GM19239 (cell line): ENCODE measurements at regions not wholly inside any gene's neighbourhood (a gene's known extent, or its start where the extent isn't known, plus 50 kb on each side); places are given as distances from the start of the nearest gene placed in this dataset.
"Not testable (repeated sequence)": the region's sequence is repeated elsewhere in the genome, so short reads cannot be mapped to it uniquely, and the experiment has no call there.

ENCODE experiments used
- DNase-seq: peaks from one replicate; pipeline ENCODE4 v3.0.0; 2011; ENCODE audit warnings: low spot score; ENCODE audit not compliant: insufficient read length
- FAIRE-seq: peaks from 2 replicates; lab custom pipeline; 2011; peaks lifted over from hg19 to GRCh38; lab: Jason Lieb, UNC

DNA sequence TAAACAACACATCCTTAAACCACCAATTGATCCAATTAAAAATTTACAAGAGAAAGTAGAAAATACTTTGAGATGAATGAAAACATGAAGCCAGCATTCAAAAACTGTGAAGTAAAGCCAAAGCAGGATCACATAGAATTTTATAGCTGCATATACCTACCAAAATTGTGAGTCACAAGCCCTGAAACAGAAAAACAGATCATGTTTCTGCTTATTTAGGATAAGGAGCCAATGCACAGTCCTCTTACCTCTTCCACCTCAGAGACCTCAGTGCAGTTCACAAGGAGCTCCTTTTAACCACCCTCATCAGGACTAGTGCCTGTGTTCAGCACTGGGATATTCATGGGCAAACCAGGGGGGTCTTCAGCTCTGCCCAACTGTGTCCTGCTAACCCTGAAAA is 386.7 kb downstream of the TECRL start:
- DNase-seq (no peak), FAIRE-seq (no peak)

DNA sequence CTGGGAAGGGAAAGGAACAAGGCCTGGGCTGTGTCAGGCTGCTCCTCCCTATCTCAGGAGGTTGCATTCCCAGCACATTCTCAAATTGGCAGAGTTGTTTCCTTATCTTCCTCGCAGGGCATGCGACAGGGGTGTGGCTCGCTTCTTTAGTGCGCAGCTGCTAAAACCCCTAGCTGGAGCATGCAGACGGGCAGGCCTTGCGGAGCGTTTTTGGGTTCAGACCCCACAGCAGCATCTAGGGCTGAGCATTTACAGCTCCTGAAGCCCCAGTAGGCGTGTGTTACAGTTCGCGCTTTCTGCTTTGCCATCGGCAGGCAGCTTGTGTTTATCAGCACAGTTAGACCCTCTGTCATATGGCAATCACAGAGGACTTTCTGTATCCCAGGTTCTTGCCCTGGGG is 392.4 kb downstream of the TECRL start:
- FAIRE-seq (no peak), DNase-seq (no peak)

DNA sequence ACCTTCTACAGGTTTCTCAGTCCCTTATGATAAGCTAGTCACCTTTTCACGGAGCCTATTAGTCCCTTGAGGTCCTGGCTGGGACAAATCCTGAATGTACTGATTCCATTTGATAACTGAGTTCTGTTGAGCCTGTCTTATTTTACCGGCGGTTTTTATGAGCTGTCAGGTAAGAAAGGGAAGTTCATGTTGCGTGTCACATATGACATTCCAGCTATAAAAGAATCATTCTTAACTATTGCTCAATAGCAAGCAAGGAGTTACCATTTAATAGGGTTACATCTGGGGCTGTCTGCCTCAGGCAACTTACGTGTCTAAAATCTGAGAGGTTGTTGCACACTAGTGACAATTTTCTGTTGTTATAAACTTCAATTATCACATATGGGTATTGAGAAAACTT is 394.6 kb downstream of the TECRL start:
- DNase-seq (no peak), FAIRE-seq (no peak)

DNA sequence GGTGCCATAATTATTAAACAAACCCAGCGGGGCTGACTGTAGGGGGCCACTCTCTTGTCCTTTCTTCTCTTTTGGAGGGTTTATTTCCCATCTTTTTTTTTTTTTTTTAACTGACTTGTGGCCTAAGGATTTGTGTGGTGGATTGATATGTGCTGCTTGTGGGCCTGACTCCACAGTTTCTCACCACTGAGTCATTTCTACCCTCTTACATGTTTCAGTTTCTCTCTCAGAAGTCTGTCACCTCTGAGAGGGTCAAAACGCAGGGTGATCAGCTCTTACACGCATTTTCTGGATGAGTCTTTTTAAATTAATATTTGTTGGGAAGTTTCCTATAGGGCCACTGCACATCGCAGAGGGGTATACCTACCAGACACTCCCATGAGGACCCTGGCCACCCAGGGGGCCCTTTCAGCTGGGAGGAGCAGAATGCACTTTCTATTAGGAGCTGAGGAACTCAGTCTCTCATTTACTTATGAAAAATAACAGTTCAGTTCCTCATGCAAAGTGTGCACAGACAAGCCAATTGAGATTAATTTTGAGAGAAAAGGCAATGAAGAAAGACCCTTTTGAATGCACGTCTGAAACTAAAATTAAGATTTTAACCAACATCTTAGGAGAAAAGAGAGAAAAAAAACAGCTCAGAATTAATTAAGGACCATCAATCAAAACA is 407.9 kb downstream of the TECRL start:
- DNase-seq (no peak), FAIRE-seq (no peak)

DNA sequence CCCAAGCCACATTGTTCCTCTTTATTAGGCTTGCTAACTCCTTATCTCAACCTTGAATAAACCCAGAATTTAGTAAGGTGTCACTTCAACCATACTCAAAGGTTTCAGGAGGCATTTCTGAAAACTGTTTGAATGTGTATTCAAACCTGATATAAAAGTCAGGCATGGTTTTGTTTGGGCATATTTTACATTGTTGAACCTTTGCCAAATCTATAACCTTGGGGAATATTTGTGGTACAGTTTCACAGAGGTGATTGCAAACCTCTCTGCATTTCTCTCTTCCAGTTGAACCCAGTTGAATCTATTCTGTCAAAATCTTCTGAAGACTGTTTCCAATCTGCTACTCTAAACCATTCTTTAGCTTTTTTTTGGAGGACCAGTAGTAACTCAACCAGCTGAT is 409.0 kb downstream of the TECRL start:
- DNase-seq (no peak), FAIRE-seq (no peak)

DNA sequence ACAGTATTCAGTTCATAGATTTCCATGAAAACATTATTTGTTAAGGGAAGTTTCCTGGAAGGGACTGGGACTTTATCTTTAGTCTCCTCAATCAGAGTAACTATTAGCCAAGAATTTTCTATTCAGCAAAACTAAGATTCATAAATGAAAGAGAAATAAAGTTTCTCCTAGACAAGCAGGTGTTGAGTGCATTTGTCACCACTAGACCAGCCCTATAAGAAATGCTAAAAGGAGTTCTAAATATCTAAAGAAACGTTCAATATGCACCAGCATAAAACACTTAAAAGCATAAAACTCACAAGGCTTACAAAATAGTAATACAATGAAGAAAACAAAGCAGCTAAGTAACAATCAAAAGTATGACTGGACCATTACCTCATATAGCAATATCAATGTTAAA is 423.0 kb downstream of the TECRL start:
- FAIRE-seq: no peak
- no peak for DNase-seq

DNA sequence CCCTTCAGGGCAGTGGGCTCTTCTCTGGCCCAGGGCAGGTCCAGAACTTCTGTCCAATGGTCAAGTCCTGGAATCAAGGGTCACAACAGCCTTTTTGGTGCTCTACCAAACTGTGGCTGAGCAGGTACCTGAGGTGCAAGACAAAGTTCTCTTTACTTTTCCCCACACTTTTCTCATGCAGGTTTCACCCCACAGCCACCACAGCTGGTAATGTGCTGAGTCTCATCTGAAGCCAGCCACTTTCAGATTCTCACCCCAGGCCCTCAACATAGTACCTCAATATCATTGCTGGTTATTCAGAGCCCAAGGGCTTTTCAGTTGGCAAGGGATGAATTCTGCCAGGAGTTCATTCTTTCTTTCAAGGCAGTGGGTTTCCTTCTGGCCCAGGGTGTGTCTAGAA is 426.0 kb downstream of the TECRL start:
- DNase-seq (no peak), FAIRE-seq (no peak)

DNA sequence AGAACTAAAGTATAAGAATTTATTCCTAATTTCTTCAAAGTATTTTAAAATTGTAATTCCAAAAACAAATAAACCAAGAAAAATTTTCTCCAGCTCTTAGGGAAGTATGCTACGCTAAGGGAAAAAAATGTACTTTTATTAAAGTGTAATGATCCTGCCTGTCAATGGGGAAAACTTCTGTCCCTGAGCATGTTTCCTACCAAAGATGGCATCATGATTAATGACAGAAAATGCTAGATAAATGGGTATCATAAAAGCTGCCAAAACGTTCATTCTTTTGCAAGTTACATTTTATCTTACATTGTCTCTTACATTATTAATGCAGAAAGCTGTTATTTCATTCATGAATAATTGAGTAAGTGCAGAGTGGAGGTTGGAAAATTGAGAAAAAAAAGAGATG is 443.4 kb downstream of the TECRL start:
- no peak for DNase-seq
- FAIRE-seq: no peak

DNA sequence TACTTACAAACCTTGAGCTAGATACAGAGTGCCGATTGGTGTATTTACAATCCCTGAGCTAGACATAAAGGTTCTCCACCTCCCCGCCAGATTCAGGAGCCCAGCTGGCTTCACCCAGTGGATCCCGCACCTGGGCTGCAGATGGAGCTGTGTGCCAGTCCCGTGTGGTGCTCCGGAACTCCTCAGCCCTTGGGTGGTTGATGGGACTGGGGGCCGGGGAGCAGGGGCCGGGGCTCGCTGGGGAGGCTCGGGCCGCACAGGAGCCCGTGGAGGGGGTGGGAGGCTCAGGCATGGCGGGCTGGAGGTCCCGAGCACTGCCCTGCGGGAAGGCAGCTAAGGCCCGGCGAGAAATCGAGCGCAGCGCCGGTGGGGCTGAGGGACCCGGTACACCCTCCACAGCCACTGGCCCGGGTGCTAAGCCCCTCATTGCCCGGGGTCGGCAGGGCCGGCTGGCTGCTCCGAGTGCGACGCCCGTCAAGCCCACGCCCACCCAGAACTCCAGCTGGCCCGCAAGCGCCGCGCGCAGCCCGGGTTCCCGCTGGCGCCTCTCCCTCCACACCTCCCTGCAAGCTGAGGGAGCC is 466.5 kb downstream of the TECRL start:
- DNase-seq, FAIRE-seq: not testable (repeated sequence)

DNA sequence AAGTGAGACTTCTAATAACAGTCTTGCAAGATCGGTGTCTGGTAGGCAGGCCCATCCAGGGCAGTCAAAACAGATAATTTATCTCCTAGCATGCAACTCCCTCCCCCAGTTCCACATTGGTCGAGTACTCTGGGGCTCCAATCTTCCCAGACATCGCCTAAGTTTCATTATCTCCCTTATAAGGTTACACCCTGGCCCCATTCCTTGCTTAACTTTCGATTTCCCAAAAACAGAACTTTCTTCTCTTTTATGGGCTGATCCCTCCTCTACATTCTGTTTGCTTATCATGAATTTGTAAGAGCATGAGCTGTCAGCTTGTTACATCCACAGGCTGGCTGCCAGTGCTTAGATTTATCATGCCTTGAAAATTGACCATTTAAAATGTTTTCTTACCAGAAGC is 471.3 kb downstream of the TECRL start:
- DNase-seq (no peak), FAIRE-seq (no peak)

DNA sequence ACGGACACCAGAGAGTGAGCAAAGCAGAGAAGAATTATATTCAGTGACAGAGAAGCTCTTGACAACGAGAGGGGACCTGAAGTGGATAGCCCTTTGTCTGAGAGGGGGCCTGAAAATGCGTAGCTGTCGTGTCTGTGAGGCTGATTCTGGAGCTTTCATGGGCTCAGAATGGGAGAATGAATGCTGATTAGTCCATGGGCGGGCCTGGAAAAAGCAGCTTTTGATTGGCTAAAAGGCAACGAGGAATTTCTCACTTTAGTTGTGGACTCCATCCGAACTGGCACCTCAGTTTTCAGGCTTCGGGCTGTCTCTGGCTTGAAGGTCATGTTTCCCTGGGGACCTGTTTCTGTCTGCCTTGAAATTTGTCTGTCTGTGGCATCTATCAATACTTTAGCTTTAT is 487.1 kb downstream of the TECRL start:
- no peak for FAIRE-seq
- DNase-seq: no peak

DNA sequence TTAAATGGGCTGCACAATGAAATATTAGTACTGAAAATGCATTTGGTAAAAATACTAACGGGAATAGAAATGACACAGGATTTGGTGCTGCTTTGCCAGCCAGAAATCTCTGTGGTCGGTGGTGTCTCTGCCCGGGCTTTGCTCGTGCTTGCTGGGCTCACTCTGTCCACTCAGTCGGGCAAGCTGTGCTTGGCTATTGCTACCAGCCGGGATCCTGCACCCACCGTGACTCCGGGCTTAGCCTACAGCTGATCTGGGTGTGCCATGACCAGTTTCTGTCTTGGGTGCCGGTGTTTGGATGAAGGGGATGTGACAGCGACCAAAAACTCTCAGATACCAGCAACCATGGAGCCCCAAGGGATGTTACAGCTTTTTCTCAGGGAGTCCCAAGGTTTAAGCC is 487.7 kb downstream of the TECRL start:
- FAIRE-seq (no peak), DNase-seq (no peak)

DNA sequence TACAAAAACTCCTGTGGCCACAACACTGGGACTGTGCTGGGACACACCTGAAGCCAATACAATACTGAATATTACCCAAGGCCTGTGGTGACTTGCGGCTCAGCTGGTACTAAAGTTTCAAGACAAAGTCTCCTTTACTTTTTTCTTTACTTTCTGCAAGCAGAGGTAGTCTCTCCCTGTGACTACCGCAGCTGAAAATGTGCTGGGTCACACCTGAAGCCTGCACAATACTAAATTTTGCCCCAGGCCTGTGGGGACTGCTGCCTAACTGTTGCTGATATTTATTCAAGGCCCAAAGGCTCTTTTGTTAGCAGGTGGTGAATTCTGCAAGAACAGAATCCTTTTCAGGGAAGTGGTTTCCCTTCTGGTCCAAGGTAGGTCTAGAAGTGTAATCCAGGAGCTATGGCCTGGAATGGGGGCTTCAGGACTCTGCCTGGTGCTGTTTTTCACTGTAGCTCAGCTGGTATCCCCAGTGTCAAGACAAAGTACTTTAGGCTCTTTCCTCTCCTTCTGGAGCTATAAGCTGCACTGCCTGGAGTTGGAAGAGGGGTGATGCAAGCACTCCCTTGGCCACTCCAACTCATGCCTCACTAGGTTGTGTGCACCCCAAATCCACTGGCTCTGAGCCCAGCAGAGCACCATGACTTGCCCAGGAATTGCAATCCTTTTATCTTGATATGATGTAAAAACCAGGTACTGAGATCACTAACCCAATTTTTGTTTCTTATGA is 489.4 kb downstream of the TECRL start:
- DNase-seq (no peak), FAIRE-seq (no peak)

DNA sequence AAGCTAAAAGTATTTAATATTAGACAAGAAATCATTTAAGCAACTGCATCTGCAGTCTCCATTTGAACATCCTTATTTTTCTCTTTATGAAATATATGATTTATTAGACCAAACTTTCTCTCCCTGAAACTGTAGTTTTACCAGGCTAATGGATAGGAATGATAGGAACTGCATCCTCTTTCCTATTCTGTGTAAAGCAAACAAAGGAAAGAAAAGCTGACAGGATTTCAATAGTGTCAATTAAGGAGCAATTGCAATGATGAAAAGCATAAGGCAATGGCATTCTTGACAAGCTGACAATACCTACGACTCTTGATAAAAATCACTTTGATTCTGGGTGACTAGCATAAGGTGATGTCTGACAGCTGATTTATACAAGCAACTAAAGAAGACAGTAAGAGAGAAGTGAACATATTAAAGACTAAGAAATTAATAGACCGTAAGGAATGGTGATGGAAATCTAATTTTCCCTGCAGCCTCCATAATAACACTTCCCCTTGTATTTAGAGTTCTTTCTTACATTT is 502.5 kb downstream of the TECRL start:
- no peak for FAIRE-seq

DNA sequence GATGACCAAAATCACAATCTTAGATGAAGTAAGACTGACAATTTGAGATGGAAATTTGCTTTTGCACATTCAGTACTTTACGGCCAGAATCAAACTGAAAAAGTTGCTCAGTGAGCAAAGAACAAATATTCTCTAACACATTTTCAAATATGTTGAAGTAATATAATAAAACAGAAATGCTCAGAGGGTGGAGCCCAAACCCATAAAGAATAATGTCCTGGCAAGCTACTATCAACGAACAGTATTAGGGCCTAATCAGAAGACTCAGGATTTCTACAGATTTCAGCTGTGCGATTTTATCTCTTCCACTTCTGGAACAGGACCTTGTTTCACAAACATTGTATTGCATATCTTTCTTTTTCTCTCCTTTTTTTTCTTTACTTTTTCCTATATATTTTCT is 505.0 kb downstream of the TECRL start:
- FAIRE-seq: no peak
- no peak for DNase-seq

More for the DNA sequence above, 502.5 kb downstream of the TECRL start:
- DNase-seq: no peak

DNA sequence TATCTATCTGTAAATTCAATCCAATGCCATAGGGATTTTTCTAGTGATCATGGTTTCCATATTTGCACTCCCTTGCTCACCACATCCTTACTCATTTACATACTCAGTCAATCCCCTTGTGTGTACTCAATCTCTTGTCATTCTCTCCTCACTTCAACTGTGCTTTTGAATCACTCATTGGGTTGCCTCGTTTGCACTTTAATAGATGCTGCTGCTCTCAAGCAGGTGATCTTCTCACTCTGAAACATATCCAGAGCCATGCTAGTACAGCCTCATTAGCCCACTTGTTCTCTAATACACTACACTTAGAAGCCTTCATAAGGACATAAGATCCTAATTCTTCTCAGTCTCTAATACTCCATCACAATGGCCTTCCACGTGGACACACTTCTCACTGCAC is 507.9 kb downstream of the TECRL start:
- DNase-seq (no peak), FAIRE-seq (no peak)

DNA sequence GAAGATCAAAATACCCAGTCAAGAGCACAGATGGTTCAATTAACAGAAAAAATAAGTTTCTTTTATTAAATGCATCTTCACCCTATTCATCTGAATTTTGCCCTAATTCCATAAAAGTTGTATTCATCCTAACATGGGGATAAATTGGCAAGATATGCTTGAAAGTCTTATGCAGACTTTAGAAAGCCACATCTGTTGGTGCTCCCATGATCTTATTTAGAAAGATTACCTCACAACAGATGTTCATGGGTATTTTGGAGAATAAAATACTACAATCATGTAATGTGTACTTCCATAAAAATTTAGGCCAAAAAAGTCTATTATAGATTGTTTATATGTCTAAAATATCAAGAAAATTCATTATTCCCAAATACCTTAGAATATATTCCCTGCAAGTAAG is 510.3 kb downstream of the TECRL start:
- DNase-seq (no peak), FAIRE-seq (no peak)

DNA sequence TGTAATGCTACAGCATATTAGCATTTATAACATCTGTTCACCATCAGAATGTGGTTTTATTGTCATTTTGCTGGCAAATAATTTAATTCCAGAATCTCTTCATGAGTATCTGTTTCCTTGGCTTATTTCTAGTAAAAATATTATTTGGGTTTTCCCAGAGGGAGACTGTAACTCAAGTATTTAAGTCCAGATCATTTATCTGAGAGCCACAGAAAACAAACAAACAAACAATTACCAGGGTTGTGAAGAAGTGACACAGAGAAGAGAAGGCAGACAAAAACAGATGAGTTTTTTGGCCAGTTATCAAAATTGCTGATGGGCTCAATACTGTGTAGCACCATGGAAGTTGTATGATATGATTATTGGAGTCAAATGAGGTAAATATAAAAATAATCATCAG is 515.1 kb downstream of the TECRL start:
- DNase-seq (no peak), FAIRE-seq (no peak)

DNA sequence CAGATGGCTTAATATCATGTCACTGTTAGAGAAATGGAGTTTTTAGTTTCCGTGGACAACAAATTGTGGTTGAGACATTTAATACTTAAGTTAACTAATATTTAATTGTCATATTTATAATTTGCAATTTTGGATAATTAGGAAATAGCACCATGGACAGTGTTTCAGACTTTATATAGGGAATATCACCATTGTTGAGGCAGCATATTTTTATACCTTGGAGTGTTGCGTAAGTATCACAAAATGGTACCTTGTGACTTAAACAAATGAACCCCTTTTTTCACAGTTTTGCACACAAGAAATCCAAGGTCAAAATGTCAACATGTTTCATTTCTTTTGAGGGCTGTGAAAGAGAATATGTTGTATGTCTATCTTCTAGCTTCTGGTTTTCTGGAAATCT is 539.9 kb downstream of the TECRL start:
- DNase-seq (no peak), FAIRE-seq (no peak)

DNA sequence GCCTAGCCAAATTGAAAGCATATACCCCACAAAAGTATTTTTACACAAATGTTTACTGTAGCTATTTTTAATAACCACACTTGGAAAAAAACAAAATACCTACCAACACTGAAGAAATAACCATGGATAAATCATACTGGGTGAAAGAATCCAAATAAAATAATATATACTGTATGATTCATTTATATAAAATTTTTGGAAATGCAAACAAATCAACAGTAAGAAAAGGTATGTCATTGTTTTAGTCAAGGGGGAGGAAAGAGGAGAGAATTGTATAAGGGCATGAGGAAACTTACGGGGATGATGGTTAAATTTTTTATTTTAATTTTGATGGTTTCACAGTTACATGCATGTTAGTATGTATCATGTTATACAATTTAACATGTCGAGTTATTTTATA is 557.8 kb downstream of the TECRL start:
- FAIRE-seq (no peak), DNase-seq (no peak)

DNA sequence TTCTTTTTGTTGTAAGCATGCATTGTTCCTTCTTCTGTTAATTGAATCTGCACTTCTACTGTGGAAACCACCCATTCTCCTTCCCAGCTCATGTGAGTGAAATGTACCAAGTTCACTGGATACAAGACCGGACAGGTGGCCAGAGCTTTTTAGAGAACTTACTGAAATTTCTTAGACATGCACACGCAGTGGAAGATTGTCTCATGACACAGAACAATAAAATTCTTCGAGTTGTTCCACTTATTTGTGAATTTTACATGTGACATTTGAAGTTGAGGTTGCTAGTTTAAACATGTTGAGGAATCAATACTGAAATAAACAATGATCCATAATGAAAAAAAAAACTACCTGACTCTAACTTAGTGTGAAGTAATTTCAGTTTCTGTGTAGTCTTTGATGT is 568.0 kb downstream of the TECRL start:
- FAIRE-seq: no peak

More for the DNA sequence above, 568.0 kb downstream of the TECRL start:
- DNase-seq: no peak
